Superior temporal gyrus (tissue), 1 donor: ENCODE measurements at regions not wholly inside any gene's neighbourhood (a gene's known extent, or its start where the extent isn't known, plus 50 kb on each side); places are given as distances from the start of the nearest gene placed in this dataset.
"Not testable (repeated sequence)": the region's sequence is repeated elsewhere in the genome, so short reads cannot be mapped to it uniquely, and the experiment has no call there.

ENCODE experiments used
- DNase-seq: peaks from one replicate; pipeline ENCODE4 v3.0.0-alpha.2; 2016; ENCODE audit errors: extremely low spot score

GRCh38 chr13:23947893-23948292 is 50.6 kb upstream of the C1QTNF9B start:
- no peak for DNase-seq

GRCh38 chr13:23949200-23949599 is 51.9 kb upstream of the C1QTNF9B start:
- no peak for DNase-seq

GRCh38 chr13:23949736-23950135 is 52.4 kb upstream of the C1QTNF9B start:
- no peak for DNase-seq

GRCh38 chr13:23950736-23951510 is 53.6 kb upstream of the C1QTNF9B start:
- no peak for DNase-seq

- DNase-seq: no peak
Observed at GRCh38 chr13:23952796-23953195, 55.5 kb upstream of the C1QTNF9B start.

GRCh38 chr13:23953860-23954512 is 56.7 kb upstream of the C1QTNF9B start:
- DNase-seq: no peak

- no peak for DNase-seq
Observed at GRCh38 chr13:23955064-23955463, 57.8 kb upstream of the C1QTNF9B start.

GRCh38 chr13:23956106-23956505 is 58.8 kb upstream of the C1QTNF9B start:
- no peak for DNase-seq

GRCh38 chr13:23957981-23958380 is 60.7 kb upstream of the C1QTNF9B start:
- DNase-seq: no peak

GRCh38 chr13:23959231-23959862 is 62.0 kb upstream of the C1QTNF9B start:
- no peak for DNase-seq

GRCh38 chr13:23960566-23961156 is 63.4 kb upstream of the C1QTNF9B start:
- DNase-seq: peak; percentile 81

- DNase-seq: peak; percentile 61
Observed at GRCh38 chr13:23963184-23963931, 66.1 kb upstream of the C1QTNF9B start.

GRCh38 chr13:23963947-23964346 is 66.6 kb upstream of the C1QTNF9B start:
- DNase-seq: no peak

GRCh38 chr13:23965346-23965745 is 68.0 kb upstream of the C1QTNF9B start:
- peak; percentile 44 for DNase-seq

- no peak for DNase-seq
Observed at GRCh38 chr13:23966221-23966690, 69.0 kb upstream of the C1QTNF9B start.

GRCh38 chr13:23966691-23967615 is 69.7 kb upstream of the C1QTNF9B start:
- DNase-seq: peak; percentile 76

GRCh38 chr13:23967792-23968191 is 70.5 kb upstream of the C1QTNF9B start:
- not testable (repeated sequence) for DNase-seq

- peak; percentile 22 for DNase-seq
Observed at GRCh38 chr13:23969647-23970046, 72.3 kb upstream of the C1QTNF9B start.

GRCh38 chr13:23979361-23980159 is 82.3 kb upstream of the C1QTNF9B start:
- DNase-seq: peak; percentile 84

GRCh38 chr13:23980160-23980551 is 82.9 kb upstream of the C1QTNF9B start:
- DNase-seq: peak; percentile 88
